Astrocyte of the spinal cord (primary cell): ENCODE measurements at regions not wholly inside any gene's neighbourhood (a gene's known extent, or its start where the extent isn't known, plus 50 kb on each side); places are given as distances from the start of the nearest gene placed in this dataset.

ENCODE experiments used
- DNase-seq: peaks from one replicate; pipeline ENCODE4 v3.0.0; 2011; ENCODE audit warnings: low read depth, low spot score
- H3K4me3 ChIP-seq: 2 replicates; pipeline ENCODE4 v1.5.1; 2011; ENCODE audit warnings: low read depth, mild to moderate bottlenecking, low read length, moderate library complexity
- in situ Hi-C: cut with HindIII; loops from 2 replicates; pipeline ENCODE4 v1.10.0; 2017; ENCODE audit warnings: low sequenced_read_pairs
- TF ChIP-seq, protein P1 (sequence below): IDR thresholded peaks from 2 replicates; pipeline ENCODE4 v1.5.1; 2012; ENCODE audit warnings: low read depth, mild to moderate bottlenecking, low read length, inconsistent platforms

GRCh38 chr5:13516195-13516594 is 428.3 kb downstream of the DNAH5 start:
- no peak overlapping the region for H3K4me3 ChIP-seq
- no peak for DNase-seq
- in situ Hi-C loops = no loop called here
- TF ChIP-seq, protein P1, sequence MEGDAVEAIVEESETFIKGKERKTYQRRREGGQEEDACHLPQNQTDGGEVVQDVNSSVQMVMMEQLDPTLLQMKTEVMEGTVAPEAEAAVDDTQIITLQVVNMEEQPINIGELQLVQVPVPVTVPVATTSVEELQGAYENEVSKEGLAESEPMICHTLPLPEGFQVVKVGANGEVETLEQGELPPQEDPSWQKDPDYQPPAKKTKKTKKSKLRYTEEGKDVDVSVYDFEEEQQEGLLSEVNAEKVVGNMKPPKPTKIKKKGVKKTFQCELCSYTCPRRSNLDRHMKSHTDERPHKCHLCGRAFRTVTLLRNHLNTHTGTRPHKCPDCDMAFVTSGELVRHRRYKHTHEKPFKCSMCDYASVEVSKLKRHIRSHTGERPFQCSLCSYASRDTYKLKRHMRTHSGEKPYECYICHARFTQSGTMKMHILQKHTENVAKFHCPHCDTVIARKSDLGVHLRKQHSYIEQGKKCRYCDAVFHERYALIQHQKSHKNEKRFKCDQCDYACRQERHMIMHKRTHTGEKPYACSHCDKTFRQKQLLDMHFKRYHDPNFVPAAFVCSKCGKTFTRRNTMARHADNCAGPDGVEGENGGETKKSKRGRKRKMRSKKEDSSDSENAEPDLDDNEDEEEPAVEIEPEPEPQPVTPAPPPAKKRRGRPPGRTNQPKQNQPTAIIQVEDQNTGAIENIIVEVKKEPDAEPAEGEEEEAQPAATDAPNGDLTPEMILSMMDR = no peak

DNA sequence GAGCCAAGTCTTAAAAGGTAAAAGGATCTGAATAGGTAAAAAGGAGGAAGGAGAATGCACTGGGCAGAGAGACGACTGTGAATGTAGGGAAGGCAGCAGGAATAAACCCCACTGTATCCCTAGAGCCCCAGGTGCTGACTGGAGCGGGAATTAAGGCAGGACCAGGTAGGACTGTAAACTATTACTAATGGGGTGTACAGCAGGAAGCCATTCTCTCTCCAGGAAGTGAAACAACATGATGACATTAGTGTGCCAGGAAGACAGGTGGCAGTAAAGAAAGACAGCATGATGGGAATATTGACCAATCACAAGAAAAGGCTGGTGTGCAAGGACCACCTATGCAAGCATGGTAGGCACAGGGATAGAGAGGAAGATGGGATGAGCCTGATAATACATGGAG is 433.0 kb downstream of the DNAH5 start:
- TF ChIP-seq, protein P1 = no peak
- DNase-seq = no peak
- in situ Hi-C loops = no loop called here
- no peak overlapping the region for H3K4me3 ChIP-seq

GRCh38 chr5:13510616-13511015 is 433.9 kb downstream of the DNAH5 start:
- no peak overlapping the region for H3K4me3 ChIP-seq
- DNase-seq = no peak
- in situ Hi-C loops = no loop called here
- TF ChIP-seq, protein P1 = no peak

DNA sequence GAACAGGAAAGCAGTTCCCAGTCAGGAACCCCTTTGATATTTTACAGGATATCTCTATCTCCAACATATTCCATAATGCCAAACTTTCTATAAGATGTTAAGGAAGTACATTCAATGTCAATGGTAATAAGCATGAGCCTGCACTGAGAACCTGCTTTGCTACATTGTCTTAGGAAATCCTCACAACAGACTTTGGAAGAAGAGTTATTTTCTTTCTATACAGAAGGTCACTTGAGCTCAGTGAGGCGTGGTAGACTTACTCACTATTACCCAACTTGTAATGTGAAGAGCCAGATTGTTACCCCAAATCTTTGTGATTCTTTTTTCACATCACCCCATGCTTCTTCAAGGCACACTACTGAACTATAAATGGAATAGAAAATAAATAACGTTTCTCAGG is 435.9 kb downstream of the DNAH5 start:
- TF ChIP-seq, protein P1 = no peak
- H3K4me3 ChIP-seq = no peak overlapping the region
- no peak for DNase-seq
- in situ Hi-C loops = no loop called here

DNA sequence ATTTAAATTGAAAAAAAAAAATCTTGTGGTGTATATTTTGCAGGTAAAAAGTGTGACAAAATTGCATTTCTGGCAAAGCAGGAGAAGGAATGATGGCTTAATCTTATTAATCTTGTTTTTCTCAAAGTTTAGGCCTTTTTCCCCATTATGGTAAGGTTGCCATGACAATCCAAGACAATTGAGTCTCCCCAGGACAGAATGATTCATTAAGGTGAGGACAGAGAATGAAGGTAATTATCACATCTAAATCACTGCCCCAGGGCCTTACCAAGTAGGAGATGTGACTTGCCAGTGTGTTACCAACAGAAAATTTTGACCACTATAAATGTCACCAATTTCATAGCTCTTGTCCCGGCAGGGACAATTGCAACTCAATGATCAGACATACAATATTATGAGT is 439.2 kb downstream of the DNAH5 start:
- TF ChIP-seq, protein P1 = no peak
- DNase-seq = no peak
- in situ Hi-C loops = no loop called here
- H3K4me3 ChIP-seq = no peak overlapping the region

DNA sequence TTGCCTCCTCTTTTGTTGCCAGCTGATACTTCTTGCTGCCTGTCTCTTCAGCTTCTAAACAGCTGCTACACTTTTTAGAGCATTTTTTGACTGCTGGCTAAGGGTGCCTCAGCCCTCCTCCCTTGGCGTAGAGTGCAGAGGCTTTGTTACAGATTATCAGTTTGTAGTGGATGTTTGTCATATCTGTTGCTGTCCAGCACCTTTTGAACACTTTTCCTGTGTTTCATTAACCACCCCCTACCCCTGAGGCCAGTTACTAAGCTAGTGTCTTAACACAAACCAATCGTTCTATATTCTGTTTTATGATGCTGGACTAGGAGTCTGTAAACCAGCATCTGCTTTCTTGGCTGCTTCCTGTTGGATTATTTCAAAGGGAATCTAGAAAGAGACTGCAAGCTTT is 441.5 kb downstream of the DNAH5 start:
- in situ Hi-C loops = no loop called here
- no peak for DNase-seq
- TF ChIP-seq, protein P1 = no peak
- H3K4me3 ChIP-seq = no peak overlapping the region

DNA sequence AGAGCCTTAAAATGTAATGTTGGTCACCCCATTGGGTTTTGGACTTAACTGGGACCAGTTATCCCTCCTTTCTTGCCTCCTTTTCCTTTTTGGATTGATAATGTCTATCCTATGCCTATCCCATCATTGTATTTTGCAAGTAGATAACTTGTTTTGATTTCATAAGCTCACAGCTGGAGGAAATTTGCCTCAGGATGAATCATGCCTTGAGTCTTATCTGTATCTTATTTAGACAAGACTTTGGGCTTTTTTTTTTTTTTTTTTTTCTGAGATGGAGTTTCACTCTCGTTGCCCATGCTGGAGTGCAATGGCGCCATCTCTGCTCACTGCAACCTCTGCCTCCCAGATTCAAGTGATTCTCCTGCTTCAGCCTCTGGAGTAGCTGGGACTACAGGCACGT is 443.3 kb downstream of the DNAH5 start:
- no peak overlapping the region for H3K4me3 ChIP-seq
- peak; percentile 20 for DNase-seq
- TF ChIP-seq, protein P1 = no peak
- in situ Hi-C loops = no loop called here
